Keratinocyte (primary cell): ENCODE measurements at regions not wholly inside any gene's neighbourhood (a gene's known extent, or its start where the extent isn't known, plus 50 kb on each side); places are given as distances from the start of the nearest gene placed in this dataset.

Experiments
- EZH2 ChIP-seq: IDR thresholded peaks from one replicate; pipeline ENCODE4 v1.6.1; 2012; ENCODE audit warnings: inconsistent platforms, mild to moderate bottlenecking, low read length, moderate library complexity
- TF ChIP-seq, protein P1 (sequence below), 3 experiments: IDR thresholded peaks in 1 of 3; conservative IDR thresholded peaks in 1 of 3; optimal IDR thresholded peaks in 1 of 3; 2 replicates in 2 of 3; 3 replicates in 1 of 3; pipeline versions ENCODE3 to v1.5.1; 2011; ENCODE audit warnings: low read length in 3 of 3, mild to moderate bottlenecking in 3 of 3, moderate library complexity in 2 of 3, control low read depth in 1 of 3, inconsistent platforms in 1 of 3; ENCODE audit not compliant: insufficient read depth in 2 of 3; ENCODE audit errors: extremely low read depth in 1 of 3

DNA sequence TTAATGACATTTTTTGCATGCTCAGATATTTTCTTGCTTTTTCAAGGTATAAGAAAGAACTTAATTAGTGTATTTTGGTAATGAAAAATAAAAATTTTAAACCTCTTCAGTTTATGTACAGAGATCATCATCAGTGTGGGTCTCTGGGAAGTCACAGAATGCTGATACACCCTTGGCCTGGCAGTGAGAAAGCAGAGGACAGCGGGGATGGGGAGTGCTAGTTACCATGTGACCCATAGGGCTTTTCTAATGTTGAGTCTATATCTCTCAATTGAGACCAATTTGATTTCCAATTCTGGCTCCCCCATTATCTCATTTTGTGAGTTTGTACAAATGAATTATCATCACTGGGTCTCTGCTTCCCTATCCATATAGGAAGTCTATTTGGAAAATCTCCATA, 305.7 kb downstream of the CYRIA start:
- TF ChIP-seq, protein P1, sequence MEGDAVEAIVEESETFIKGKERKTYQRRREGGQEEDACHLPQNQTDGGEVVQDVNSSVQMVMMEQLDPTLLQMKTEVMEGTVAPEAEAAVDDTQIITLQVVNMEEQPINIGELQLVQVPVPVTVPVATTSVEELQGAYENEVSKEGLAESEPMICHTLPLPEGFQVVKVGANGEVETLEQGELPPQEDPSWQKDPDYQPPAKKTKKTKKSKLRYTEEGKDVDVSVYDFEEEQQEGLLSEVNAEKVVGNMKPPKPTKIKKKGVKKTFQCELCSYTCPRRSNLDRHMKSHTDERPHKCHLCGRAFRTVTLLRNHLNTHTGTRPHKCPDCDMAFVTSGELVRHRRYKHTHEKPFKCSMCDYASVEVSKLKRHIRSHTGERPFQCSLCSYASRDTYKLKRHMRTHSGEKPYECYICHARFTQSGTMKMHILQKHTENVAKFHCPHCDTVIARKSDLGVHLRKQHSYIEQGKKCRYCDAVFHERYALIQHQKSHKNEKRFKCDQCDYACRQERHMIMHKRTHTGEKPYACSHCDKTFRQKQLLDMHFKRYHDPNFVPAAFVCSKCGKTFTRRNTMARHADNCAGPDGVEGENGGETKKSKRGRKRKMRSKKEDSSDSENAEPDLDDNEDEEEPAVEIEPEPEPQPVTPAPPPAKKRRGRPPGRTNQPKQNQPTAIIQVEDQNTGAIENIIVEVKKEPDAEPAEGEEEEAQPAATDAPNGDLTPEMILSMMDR (optimal IDR thresholded peaks at IDR 0.05 in 1 of 3, IDR thresholded peaks at IDR 0.05 in 1 of 3, conservative IDR thresholded peaks at IDR 0.05 in 1 of 3; ENCODE audit: extremely low read depth in 1 of 3, insufficient read depth in 2 of 3, low read length in 3 of 3), result no peak
- TF ChIP-seq EZH2, result no peak
